Naive thymus-derived CD4-positive, alpha-beta T cell (primary cell): ENCODE measurements at regions not wholly inside any gene's neighbourhood (a gene's known extent, or its start where the extent isn't known, plus 50 kb on each side); places are given as distances from the start of the nearest gene placed in this dataset.

Source experiments
- ATAC-seq: fragments of 150-1000 bp; cut with Tn5 transposase; 2 replicates; pipeline ENCODE4 v1.10.0; 2021; ENCODE audit warnings: mild to moderate bottlenecking, moderate library complexity
- CTCF ChIA-PET: fragments of 350-600 bp; sonication (Branson Sonifier 250); formaldehyde crosslinking; loops from one replicate; lab custom pipeline; 2021; ENCODE audit warnings: antibody characterized with exemption; lab: Charles Lee
- POLR2A ChIA-PET: fragments of 350-600 bp; sonication (Branson Sonifier 250); formaldehyde crosslinking; loops from one replicate; lab custom pipeline; 2021; ENCODE audit warnings: antibody characterized with exemption, inconsistent platforms; lab: Charles Lee
- DNase-seq, 9 donors: peaks; one replicate each; pipeline versions ENCODE4 v3.0.0 to v3.0.0-alpha.2; 2020 to 2022; ENCODE audit warnings: mixed read lengths in 1 of 9
- H3K27ac ChIP-seq: one replicate; pipeline ENCODE4 v1.7.0; 2013; ENCODE audit warnings: mild to moderate bottlenecking, low read depth, low read length, moderate library complexity
- H3K27me3 ChIP-seq, 2 donors: one replicate each; pipeline ENCODE4 v1.7.0; 2013; ENCODE audit warnings: low read length in 2 of 2, mild to moderate bottlenecking in 2 of 2, moderate library complexity in 2 of 2; ENCODE audit not compliant: control insufficient read depth in 2 of 2, insufficient read depth in 2 of 2
- H3K36me3 ChIP-seq, 3 experiments: 1 replicate in 2 of 3; 2 replicates in 1 of 3; pipeline ENCODE4 v1.7.0; 2013; ENCODE audit warnings: low read length in 3 of 3, mild to moderate bottlenecking in 3 of 3, moderate library complexity in 1 of 3; ENCODE audit not compliant: insufficient read depth in 3 of 3, control insufficient read depth in 2 of 3
- H3K4me1 ChIP-seq, 2 donors: one replicate each; pipeline ENCODE4 v1.7.0; 2013; ENCODE audit warnings: low read length in 2 of 2, mild to moderate bottlenecking in 2 of 2, moderate library complexity in 1 of 2; ENCODE audit not compliant: control insufficient read depth in 2 of 2, insufficient read depth in 2 of 2
- H3K4me3 ChIP-seq: 2 replicates; pipeline ENCODE4 v1.7.0; 2013; ENCODE audit warnings: mild to moderate bottlenecking, low read length
- H3K9me3 ChIP-seq, 3 experiments: 1 replicate in 2 of 3; 2 replicates in 1 of 3; pipeline ENCODE4 v1.7.0; 2013; ENCODE audit warnings: low read length in 3 of 3; ENCODE audit not compliant: control insufficient read depth in 2 of 3
- H3K27ac Mint-ChIP-seq, 9 donors: one replicate each; pipeline ENCODE4 v1.8.0; 2020 to 2022; ENCODE audit warnings: mixed read lengths in 9 of 9, mild to moderate bottlenecking in 8 of 9, moderate library complexity in 5 of 9, inconsistent platforms in 2 of 9
- H3K27me3 Mint-ChIP-seq, 5 donors: one replicate each; pipeline ENCODE4 v1.8.0; 2021 to 2022; ENCODE audit warnings: mixed read lengths in 5 of 5, mild to moderate bottlenecking in 1 of 5
- H3K36me3 Mint-ChIP-seq, 5 donors: one replicate each; pipeline ENCODE4 v1.8.0; 2020 to 2022; ENCODE audit warnings: mixed read lengths in 5 of 5, mild to moderate bottlenecking in 3 of 5, inconsistent platforms in 1 of 5
- H3K4me1 Mint-ChIP-seq, 7 donors: one replicate each; pipeline ENCODE4 v1.8.0; 2020 to 2022; ENCODE audit warnings: mixed read lengths in 7 of 7, mild to moderate bottlenecking in 3 of 7, inconsistent platforms in 1 of 7
- H3K4me3 Mint-ChIP-seq, 10 donors: one replicate each; pipeline ENCODE4 v1.8.0; 2020 to 2022; ENCODE audit warnings: mild to moderate bottlenecking in 10 of 10, mixed read lengths in 10 of 10, moderate library complexity in 6 of 10, inconsistent platforms in 2 of 10
- H3K9me3 Mint-ChIP-seq, 11 donors: one replicate each; pipeline ENCODE4 v1.8.0; 2020 to 2022; ENCODE audit warnings: mixed read lengths in 11 of 11, mild to moderate bottlenecking in 4 of 11, inconsistent platforms in 1 of 11, moderate library complexity in 1 of 11
- intact Hi-C, 2 donors: fragments of 100-400 bp; cut with micrococcal nuclease; formaldehyde crosslinking; loops; one replicate each; pipeline ENCODE4 v1.15.1; 2023

GRCh38 chr14:93870377-93870776 lies 56.8 kb upstream of the FAM181A start:
- CTCF ChIA-PET: no interaction called here
- H3K36me3 ChIP-seq: no peaks in the 10 kb centered on the region

GRCh38 chr14:93869427-93869826 lies 57.7 kb upstream of the FAM181A start:
- peaks cover 0 to 16% (median 5%) of the 10 kb centered on the region in 11 donors for H3K9me3 Mint-ChIP-seq
- ChIA-PET CTCF (no interaction called here), POLR2A (no interaction called here)
- no peak overlapping the region for H3K27ac Mint-ChIP-seq
- H3K4me1 Mint-ChIP-seq: peaks cover 0 to 1% (median 0%) of the 10 kb centered on the region in 7 donors
- Histone ChIP-seq H3K9me3 (no peaks in the 10 kb centered on the region), H3K36me3 (no peaks in the 10 kb centered on the region), H3K27me3 (no peaks in the 10 kb centered on the region), H3K4me3 (no peak overlapping the region), H3K4me1 (no peaks in the 10 kb centered on the region), H3K27ac (no peak overlapping the region)
- DNase-seq: no peak
- ATAC-seq: no peak
- no peak overlapping the region for H3K4me3 Mint-ChIP-seq
- intact Hi-C loops: no loop called here
- peaks cover 0 to 6% (median 0%) of the 10 kb centered on the region in 5 donors for H3K36me3 Mint-ChIP-seq
- peaks cover 17 to 52% (median 29%) of the 10 kb centered on the region in 5 donors for H3K27me3 Mint-ChIP-seq

More at GRCh38 chr14:93870377-93870776, 56.8 kb upstream of the FAM181A start:
- Histone ChIP-seq H3K27me3 (no peaks in the 10 kb centered on the region), H3K4me1 (no peaks in the 10 kb centered on the region), H3K4me3 (no peak overlapping the region), H3K9me3 (no peaks in the 10 kb centered on the region), H3K27ac (no peak overlapping the region)
- H3K27me3 Mint-ChIP-seq: peaks cover 17 to 55% (median 29%) of the 10 kb centered on the region in 5 donors
- no peak overlapping the region for H3K27ac Mint-ChIP-seq
- POLR2A ChIA-PET: no interaction called here
- DNase-seq: no peak
- peaks cover 0 to 1% (median 0%) of the 10 kb centered on the region in 7 donors for H3K4me1 Mint-ChIP-seq
- no peak overlapping the region for H3K4me3 Mint-ChIP-seq
- intact Hi-C loops: no loop called here
- no peak for ATAC-seq
- H3K9me3 Mint-ChIP-seq: peaks cover 0 to 17% (median 5%) of the 10 kb centered on the region in 11 donors
- peaks cover 0 to 6% (median 0%) of the 10 kb centered on the region in 5 donors for H3K36me3 Mint-ChIP-seq

GRCh38 chr14:93868165-93868564 lies 59.0 kb upstream of the FAM181A start:
- H3K36me3 Mint-ChIP-seq: no peaks in the 10 kb centered on the region
- CTCF ChIA-PET: interaction anchor here (0.6 kb wide), 1 partner anchor 261 kb away, joined by 3 read pairs; no protein-coding TSS in a partner anchor
- POLR2A ChIA-PET: no interaction called here
- no peaks in the 10 kb centered on the region for H3K9me3 ChIP-seq
- no peaks in the 10 kb centered on the region for H3K36me3 ChIP-seq
- H3K27me3 ChIP-seq: no peaks in the 10 kb centered on the region
- H3K4me3 ChIP-seq: no peak overlapping the region
- intact Hi-C loops: no loop called here
- peaks cover 0 to 1% (median 0%) of the 10 kb centered on the region in 7 donors for H3K4me1 Mint-ChIP-seq
- H3K4me1 ChIP-seq: no peaks in the 10 kb centered on the region
- no peak overlapping the region for H3K4me3 Mint-ChIP-seq
- H3K27ac Mint-ChIP-seq: no peak overlapping the region
- H3K27ac ChIP-seq: no peak overlapping the region
- ATAC-seq (no peak), DNase-seq (no peak)
- H3K27me3 Mint-ChIP-seq: peaks cover 15 to 39% (median 23%) of the 10 kb centered on the region in 5 donors
- peaks cover 0 to 4% (median 0%) of the 10 kb centered on the region in 11 donors for H3K9me3 Mint-ChIP-seq

- DNase-seq: no peak
- H3K36me3 Mint-ChIP-seq: no peaks in the 10 kb centered on the region
- ChIA-PET POLR2A (no interaction called here), CTCF (no interaction called here)
- no peaks in the 10 kb centered on the region for H3K4me1 Mint-ChIP-seq
- no peaks in the 10 kb centered on the region for H3K27me3 ChIP-seq
- ATAC-seq: no peak
- H3K9me3 Mint-ChIP-seq: peaks cover 0 to 4% (median 0%) of the 10 kb centered on the region in 11 donors
- no peaks in the 10 kb centered on the region for H3K4me1 ChIP-seq
- H3K36me3 ChIP-seq: no peaks in the 10 kb centered on the region
- intact Hi-C loops: no loop called here
- H3K27ac Mint-ChIP-seq: no peak overlapping the region
- H3K4me3 Mint-ChIP-seq: no peak overlapping the region
- H3K9me3 ChIP-seq: no peaks in the 10 kb centered on the region
- H3K4me3 ChIP-seq: no peak overlapping the region
- H3K27ac ChIP-seq: no peak overlapping the region
- H3K27me3 Mint-ChIP-seq: peaks cover 4 to 30% (median 15%) of the 10 kb centered on the region in 5 donors
These were observed 64.9 kb upstream of the FAM181A start for GRCh38 chr14:93862265-93862664.

GRCh38 chr14:93861836-93862235 lies 65.3 kb upstream of the FAM181A start:
- H3K4me1 ChIP-seq: no peaks in the 10 kb centered on the region
- Mint-ChIP-seq H3K4me3 (no peak overlapping the region), H3K27ac (no peak overlapping the region), H3K4me1 (no peaks in the 10 kb centered on the region), H3K27me3 (peaks cover 4 to 28% (median 18%) of the 10 kb centered on the region in 5 donors), H3K9me3 (peaks cover 0 to 4% (median 0%) of the 10 kb centered on the region in 11 donors), H3K36me3 (no peaks in the 10 kb centered on the region)
- H3K4me3 ChIP-seq: no peak overlapping the region
- H3K36me3 ChIP-seq: no peaks in the 10 kb centered on the region
- DNase-seq (no peak), ATAC-seq (no peak)
- ChIA-PET CTCF (no interaction called here), POLR2A (no interaction called here)
- intact Hi-C loops: no loop called here
- H3K27ac ChIP-seq: no peak overlapping the region
- no peaks in the 10 kb centered on the region for H3K27me3 ChIP-seq
- H3K9me3 ChIP-seq: no peaks in the 10 kb centered on the region

GRCh38 chr14:93859957-93860356 lies 67.2 kb upstream of the FAM181A start:
- H3K27ac ChIP-seq: no peak overlapping the region
- no peak for DNase-seq
- H3K36me3 Mint-ChIP-seq: no peaks in the 10 kb centered on the region
- POLR2A ChIA-PET: no interaction called here
- peaks cover 0 to 33% (median 16%) of the 10 kb centered on the region in 5 donors for H3K27me3 Mint-ChIP-seq
- ATAC-seq: no peak
- H3K36me3 ChIP-seq: no peaks in the 10 kb centered on the region
- intact Hi-C loops: no loop called here
- no peaks in the 10 kb centered on the region for H3K9me3 Mint-ChIP-seq
- H3K4me3 Mint-ChIP-seq: no peak overlapping the region
- H3K4me1 ChIP-seq: no peaks in the 10 kb centered on the region
- H3K4me1 Mint-ChIP-seq: no peaks in the 10 kb centered on the region
- H3K9me3 ChIP-seq: no peaks in the 10 kb centered on the region
- no peak overlapping the region for H3K27ac Mint-ChIP-seq
- H3K27me3 ChIP-seq: no peaks in the 10 kb centered on the region
- CTCF ChIA-PET: no interaction called here
- H3K4me3 ChIP-seq: no peak overlapping the region

GRCh38 chr14:93858896-93859295 lies 68.2 kb upstream of the FAM181A start:
- no peaks in the 10 kb centered on the region for H3K9me3 ChIP-seq
- no peaks in the 10 kb centered on the region for H3K36me3 ChIP-seq
- H3K4me3 ChIP-seq: no peak overlapping the region
- no peaks in the 10 kb centered on the region for H3K9me3 Mint-ChIP-seq
- H3K27me3 ChIP-seq: no peaks in the 10 kb centered on the region
- no peaks in the 10 kb centered on the region for H3K36me3 Mint-ChIP-seq
- ChIA-PET CTCF (no interaction called here), POLR2A (no interaction called here)
- no peaks in the 10 kb centered on the region for H3K4me1 ChIP-seq
- no peak overlapping the region for H3K27ac Mint-ChIP-seq
- H3K4me1 Mint-ChIP-seq: no peaks in the 10 kb centered on the region
- DNase-seq (no peak), ATAC-seq (no peak)
- no peak overlapping the region for H3K4me3 Mint-ChIP-seq
- H3K27ac ChIP-seq: no peak overlapping the region
- H3K27me3 Mint-ChIP-seq: peaks cover 0 to 38% (median 16%) of the 10 kb centered on the region in 5 donors
- intact Hi-C loops: no loop called here
